G401 (cell line): ENCODE measurements at regions not wholly inside any gene's neighbourhood (a gene's known extent, or its start where the extent isn't known, plus 50 kb on each side); places are given as distances from the start of the nearest gene placed in this dataset.

ENCODE experiments used
- DNase-seq: peaks from one replicate; pipeline ENCODE4 v3.0.0-alpha.2; 2015; ENCODE audit warnings: low spot score
- in situ Hi-C: cut with HindIII; loops from 2 replicates; pipeline ENCODE4 v1.10.0; 2016; ENCODE audit warnings: low sequenced_read_pairs, mixed read lengths

GRCh38 chr5:15069407-15069905 lies 197.9 kb upstream of the ANKH start:
- DNase-seq, result no peak
- in situ Hi-C loops, result no loop called here

- in situ Hi-C loops, result no loop called here
- no peak for DNase-seq
These were observed 193.5 kb upstream of the ANKH start for GRCh38 chr5:15065091-15065490.

- in situ Hi-C loops, result no loop called here
- no peak for DNase-seq
These were observed 192.8 kb upstream of the ANKH start for GRCh38 chr5:15064396-15064795.

GRCh38 chr5:15056988-15057592 lies 185.5 kb upstream of the ANKH start:
- in situ Hi-C loops, result no loop called here
- no peak for DNase-seq

GRCh38 chr5:15044521-15044920 lies 172.9 kb upstream of the ANKH start:
- in situ Hi-C loops, result no loop called here
- DNase-seq, result no peak

- DNase-seq, result no peak
- in situ Hi-C loops, result no loop called here
These were observed 165.8 kb upstream of the ANKH start for GRCh38 chr5:15037247-15037908.

- in situ Hi-C loops, result no loop called here
- no peak for DNase-seq
These were observed 162.8 kb upstream of the ANKH start for GRCh38 chr5:15034379-15034778.

- no peak for DNase-seq
- in situ Hi-C loops, result no loop called here
These were observed 159.6 kb upstream of the ANKH start for GRCh38 chr5:15031180-15031579.

- DNase-seq, result no peak
- in situ Hi-C loops, result no loop called here
These were observed 156.2 kb upstream of the ANKH start for GRCh38 chr5:15027764-15028163.

- no peak for DNase-seq
- in situ Hi-C loops, result no loop called here
These were observed 155.4 kb upstream of the ANKH start for GRCh38 chr5:15026944-15027343.

- in situ Hi-C loops, result no loop called here
- DNase-seq, result no peak
These were observed 154.7 kb upstream of the ANKH start for GRCh38 chr5:15026011-15026893.

GRCh38 chr5:15023846-15024245 lies 152.3 kb upstream of the ANKH start:
- DNase-seq, result no peak
- in situ Hi-C loops, result no loop called here

GRCh38 chr5:15023266-15023665 lies 151.7 kb upstream of the ANKH start:
- DNase-seq, result no peak
- in situ Hi-C loops, result no loop called here

GRCh38 chr5:15021266-15022046 lies 149.9 kb upstream of the ANKH start:
- in situ Hi-C loops, result no loop called here
- DNase-seq, result no peak

GRCh38 chr5:15020736-15021135 lies 149.2 kb upstream of the ANKH start:
- no peak for DNase-seq
- in situ Hi-C loops, result no loop called here

- DNase-seq, result no peak
- in situ Hi-C loops, result no loop called here
These were observed 143.2 kb upstream of the ANKH start for GRCh38 chr5:15014809-15015208.

- DNase-seq, result peak; percentile 74
- in situ Hi-C loops, result no loop called here
These were observed 142.3 kb upstream of the ANKH start for GRCh38 chr5:15013654-15014463.

- in situ Hi-C loops, result no loop called here
- DNase-seq, result no peak
These were observed 140.5 kb upstream of the ANKH start for GRCh38 chr5:15012061-15012460.

- in situ Hi-C loops, result no loop called here
- DNase-seq, result no peak
These were observed 139.4 kb upstream of the ANKH start for GRCh38 chr5:15010936-15011335.
